Jurkat, Clone E6-1 (cell line): ENCODE measurements at regions not wholly inside any gene's neighbourhood (a gene's known extent, or its start where the extent isn't known, plus 50 kb on each side); places are given as distances from the start of the nearest gene placed in this dataset.

Source experiments
- DNase-seq: peaks from one replicate; pipeline ENCODE4 v3.0.0-alpha.2; 2011; ENCODE audit warnings: low read depth, low spot score
- H3K4me3 ChIP-seq: 2 replicates; pipeline ENCODE4 v1.5.1; 2011; ENCODE audit warnings: mild to moderate bottlenecking, low read length, control low read depth, moderate library complexity

GRCh38 chr5:57340681-57341080 is 141.9 kb downstream of the ACTBL2 start:
- H3K4me3 ChIP-seq, result no peak overlapping the region
- no peak for DNase-seq

DNA sequence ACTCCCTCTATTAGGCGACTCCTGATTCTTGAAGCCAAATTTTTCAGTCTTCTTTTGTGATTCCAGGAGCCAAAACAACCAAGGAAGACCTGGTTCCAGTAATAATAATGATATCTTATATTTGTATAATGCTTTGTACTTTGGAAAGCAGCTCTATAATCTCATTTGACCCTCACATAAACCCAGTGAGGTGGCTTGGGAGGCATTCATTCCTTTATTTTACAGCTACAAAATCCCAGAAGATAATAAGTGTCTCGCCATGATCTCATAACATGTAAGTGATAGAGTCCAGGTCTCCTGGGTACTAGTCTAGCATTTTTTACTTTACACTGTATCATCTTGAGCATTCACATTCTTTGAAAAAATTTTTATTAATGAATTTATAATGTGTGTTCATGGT is 143.1 kb downstream of the ACTBL2 start:
- DNase-seq, result no peak
- H3K4me3 ChIP-seq, result no peak overlapping the region

GRCh38 chr5:57338868-57339340 is 143.7 kb downstream of the ACTBL2 start:
- no peak for DNase-seq
- no peak overlapping the region for H3K4me3 ChIP-seq

DNA sequence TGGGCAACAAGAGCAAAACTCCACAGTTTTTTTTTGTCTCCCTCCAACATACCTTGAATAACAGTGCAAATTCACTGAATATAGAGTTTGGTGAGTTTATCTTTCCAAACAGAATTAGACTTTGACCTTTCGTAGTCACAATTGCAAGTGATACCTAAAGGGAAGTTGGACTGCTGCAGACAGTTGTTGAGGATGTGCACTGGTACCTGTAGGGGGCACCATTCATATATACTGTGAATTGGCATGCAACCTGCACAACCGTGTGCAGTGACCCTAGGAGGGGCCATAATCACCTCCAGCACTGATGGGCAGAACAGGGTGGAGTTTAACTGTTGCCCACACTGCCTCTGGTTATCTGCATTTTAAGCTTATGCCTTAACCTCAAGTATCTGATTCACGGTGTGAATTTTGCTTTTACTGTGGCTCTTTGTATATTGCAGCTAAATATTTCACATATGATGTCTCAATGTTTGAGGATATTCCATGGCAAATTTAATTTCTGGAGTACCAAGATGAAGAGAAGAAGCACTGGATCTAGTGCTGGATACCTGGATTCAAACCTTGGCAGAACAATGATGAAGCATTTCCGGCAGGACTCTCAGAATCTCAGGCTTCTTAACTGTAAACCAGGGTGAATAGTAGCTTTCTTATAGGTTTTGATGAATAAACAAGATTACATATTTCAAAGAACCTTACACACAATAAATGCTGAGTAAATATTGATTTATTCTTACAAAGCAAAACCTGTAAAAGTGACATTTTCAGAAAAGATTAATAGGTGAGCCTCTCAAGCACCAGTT is 144.3 kb downstream of the ACTBL2 start:
- no peak overlapping the region for H3K4me3 ChIP-seq
- DNase-seq, result peak; percentile 28

DNA sequence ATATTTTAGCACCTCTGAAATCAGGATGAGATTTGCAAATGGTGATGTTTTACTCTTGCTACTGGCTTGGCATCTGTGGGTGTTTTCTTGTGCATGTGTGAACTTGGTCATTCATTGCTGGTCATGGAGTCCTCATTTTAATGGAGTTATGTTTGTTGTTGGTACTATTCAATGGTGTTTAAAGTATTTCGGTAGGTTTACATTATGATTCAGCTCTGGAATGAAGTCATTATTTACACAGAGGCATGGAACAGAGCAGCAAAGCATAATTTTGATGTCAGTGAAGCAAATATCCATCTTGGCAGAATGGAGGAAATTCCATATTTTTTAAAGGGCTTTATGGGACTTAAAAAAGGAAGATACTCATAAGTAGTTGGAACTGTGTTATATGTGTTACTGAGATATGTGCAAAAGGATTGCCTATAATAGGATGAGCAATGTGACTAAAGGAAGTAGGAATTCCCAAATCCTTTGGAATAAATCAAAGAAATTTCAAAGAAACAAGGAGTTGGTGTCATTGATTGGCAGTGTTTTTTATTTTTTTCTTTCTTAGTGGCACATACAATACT is 147.4 kb downstream of the ACTBL2 start:
- DNase-seq, result no peak

GRCh38 chr5:57334475-57334874 is 148.1 kb downstream of the ACTBL2 start:
- no peak overlapping the region for H3K4me3 ChIP-seq
- DNase-seq, result no peak

More for the DNA sequence above, 147.4 kb downstream of the ACTBL2 start:
- no peak overlapping the region for H3K4me3 ChIP-seq

GRCh38 chr5:57332361-57332760 is 150.2 kb downstream of the ACTBL2 start:
- DNase-seq, result no peak
- no peak overlapping the region for H3K4me3 ChIP-seq

GRCh38 chr5:57327561-57328367 is 153.9 kb downstream of the GPBP1 start:
- DNase-seq, result no peak

DNA sequence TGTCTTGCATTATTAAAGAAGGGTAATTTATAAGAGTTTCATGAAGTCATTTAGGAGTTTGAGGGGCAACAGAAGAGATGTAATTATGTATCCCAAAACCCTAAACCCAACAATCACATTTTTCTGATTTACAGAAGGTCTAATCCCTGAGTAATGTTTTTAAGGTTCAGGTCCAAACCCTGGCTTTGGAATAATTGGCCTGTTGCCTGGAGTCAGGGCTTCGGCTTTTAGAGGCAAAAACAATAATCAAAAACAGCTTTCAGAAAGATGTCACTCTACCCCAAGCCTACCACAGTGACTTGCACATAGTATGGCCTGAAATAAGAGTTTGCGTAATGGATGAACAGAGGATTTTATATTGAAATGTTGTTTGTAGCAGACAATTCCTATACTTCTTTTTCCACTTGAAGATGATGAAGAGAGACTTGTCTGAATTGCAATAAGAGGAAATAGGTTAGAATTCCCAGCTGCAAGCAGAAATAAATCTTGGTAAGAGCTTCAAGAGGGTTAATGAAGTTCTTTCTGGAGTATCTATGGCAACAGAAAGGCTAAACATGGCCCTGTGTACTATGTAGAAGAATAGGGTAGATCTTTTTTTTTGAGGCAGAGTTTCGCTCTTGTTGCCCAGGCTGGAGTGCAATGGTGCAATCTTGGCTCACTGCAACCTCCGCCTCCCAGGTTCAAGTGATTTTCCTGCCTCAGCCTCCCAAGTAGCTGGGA is 152.0 kb downstream of the GPBP1 start:
- DNase-seq, result no peak
- H3K4me3 ChIP-seq, result no peak overlapping the region

More at GRCh38 chr5:57327561-57328367, 153.9 kb downstream of the GPBP1 start:
- no peak overlapping the region for H3K4me3 ChIP-seq

DNA sequence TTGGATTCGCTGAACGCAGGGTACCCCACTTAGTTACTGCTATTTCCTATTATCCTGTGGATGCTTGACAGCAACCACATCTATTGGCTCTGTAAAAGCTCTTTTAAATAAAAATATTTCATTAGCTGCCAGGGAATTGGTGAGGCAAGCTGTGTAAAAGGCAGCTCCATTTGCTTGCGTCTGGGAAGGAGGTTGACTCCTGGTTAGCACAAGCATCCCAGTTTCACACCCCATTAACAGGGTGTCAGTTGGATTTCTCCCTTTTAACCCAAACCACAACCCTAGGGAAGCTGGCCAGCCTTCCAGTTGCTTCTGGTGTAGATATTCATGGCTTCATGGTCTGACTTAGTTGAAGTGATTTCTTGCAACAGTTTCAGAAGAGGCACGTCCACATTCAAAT is 151.0 kb downstream of the GPBP1 start:
- H3K4me3 ChIP-seq, result no peak overlapping the region
- DNase-seq, result no peak

DNA sequence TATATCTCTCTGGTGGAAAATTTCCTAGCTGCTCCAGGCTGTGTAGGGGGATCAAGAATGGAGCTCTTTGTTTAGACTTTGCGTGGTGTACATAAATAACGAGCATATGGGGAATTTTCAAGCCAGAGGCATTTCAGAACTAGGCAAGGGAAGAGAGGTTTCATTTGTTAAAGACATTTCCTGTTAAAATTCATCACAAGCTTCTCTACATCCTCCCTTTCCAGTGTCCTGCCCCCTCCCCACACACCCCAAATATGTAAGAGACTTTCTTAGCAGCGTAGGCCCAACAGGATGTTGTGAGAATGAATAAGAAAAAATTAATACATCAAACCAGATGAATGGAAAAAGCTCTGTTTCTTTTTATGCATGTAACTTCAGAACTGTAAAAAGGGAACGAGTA is 150.3 kb downstream of the GPBP1 start:
- no peak for DNase-seq
- H3K4me3 ChIP-seq, result no peak overlapping the region

GRCh38 chr5:57320582-57320981 is 146.7 kb downstream of the GPBP1 start:
- H3K4me3 ChIP-seq, result no peak overlapping the region
- no peak for DNase-seq

DNA sequence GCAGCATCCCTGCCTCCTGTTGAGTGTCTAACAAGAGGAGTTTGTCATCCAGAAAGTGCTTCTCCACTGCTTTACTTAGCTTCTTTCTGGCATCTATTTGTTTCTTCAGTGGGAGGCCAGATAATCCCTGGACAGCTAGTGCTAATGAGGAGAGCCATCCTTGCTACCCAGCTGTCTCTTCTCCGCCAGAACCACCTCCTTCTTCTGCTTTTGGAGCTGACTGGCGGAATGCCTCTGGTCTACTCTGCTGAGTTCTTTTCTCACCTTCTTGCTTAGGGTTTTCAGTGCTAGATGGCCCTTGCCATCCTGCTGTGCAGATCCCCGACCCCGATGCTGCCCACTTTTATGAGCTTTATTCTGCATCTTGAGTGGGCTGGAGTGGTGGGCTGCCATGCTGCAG is 145.8 kb downstream of the GPBP1 start:
- H3K4me3 ChIP-seq, result no peak overlapping the region
- no peak for DNase-seq

GRCh38 chr5:57318251-57318650 is 144.4 kb downstream of the GPBP1 start:
- no peak overlapping the region for H3K4me3 ChIP-seq
- no peak for DNase-seq

DNA sequence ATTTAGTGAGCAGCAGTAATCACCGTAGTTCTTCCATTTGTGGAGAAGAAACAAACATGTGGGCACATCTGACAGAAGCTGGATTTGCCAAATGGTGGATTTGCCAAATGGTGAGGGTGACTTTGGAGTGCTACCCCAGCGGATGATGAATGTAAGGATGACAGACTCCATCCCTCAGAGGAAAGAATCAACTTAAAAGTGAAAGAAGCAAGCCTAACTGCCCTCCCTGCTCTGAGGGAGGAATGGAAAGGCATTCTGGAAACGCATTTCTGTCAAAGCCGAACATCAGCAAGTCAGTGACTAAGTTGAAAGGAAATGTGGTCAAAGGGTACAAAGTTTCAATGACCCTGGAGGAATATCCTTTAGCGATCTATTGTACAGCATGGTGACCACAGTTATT is 143.5 kb downstream of the GPBP1 start:
- no peak overlapping the region for H3K4me3 ChIP-seq
- DNase-seq, result no peak

DNA sequence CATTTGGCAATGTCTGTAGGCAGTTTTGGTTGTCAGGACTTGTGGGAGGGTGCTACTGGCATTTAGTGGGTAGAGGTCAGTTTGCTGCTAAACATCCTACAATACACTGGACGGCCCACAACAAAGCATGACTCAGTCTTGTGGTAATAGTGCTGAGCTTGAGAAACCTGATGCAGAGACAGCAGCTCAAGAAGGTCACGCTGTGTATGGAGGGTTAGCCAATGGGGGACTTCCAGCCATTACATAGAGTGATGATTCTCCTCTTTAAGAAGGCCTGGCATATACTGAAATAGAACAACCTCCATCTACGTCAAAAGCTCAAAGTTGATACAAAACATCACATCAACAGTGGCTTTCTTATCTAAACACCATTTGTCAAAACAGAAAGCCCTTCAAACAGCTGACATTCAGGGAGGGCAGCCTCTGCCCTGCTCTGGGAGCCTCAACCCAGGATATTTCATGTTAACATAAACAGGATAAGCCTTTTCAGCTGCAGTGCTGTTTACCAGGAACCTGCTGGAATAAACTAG is 143.0 kb downstream of the GPBP1 start:
- no peak overlapping the region for H3K4me3 ChIP-seq
- DNase-seq, result no peak

GRCh38 chr5:57315941-57316340 is 142.1 kb downstream of the GPBP1 start:
- no peak for DNase-seq
- H3K4me3 ChIP-seq, result no peak overlapping the region
